ENCODE measurements at regions not wholly inside any gene's neighbourhood (a gene's known extent, or its start where the extent isn't known, plus 50 kb on each side); places are given as distances from the start of the nearest gene placed in this dataset.
"Not testable (repeated sequence)": the region's sequence is repeated elsewhere in the genome, so short reads cannot be mapped to it uniquely, and the experiment has no call there.

- DNase-seq (ENCODE audit: low spot score), result not testable (repeated sequence)
Observed at GRCh38 chr7:106713452-106713851, 52.5 kb upstream of the CCDC71L start.

DNA sequence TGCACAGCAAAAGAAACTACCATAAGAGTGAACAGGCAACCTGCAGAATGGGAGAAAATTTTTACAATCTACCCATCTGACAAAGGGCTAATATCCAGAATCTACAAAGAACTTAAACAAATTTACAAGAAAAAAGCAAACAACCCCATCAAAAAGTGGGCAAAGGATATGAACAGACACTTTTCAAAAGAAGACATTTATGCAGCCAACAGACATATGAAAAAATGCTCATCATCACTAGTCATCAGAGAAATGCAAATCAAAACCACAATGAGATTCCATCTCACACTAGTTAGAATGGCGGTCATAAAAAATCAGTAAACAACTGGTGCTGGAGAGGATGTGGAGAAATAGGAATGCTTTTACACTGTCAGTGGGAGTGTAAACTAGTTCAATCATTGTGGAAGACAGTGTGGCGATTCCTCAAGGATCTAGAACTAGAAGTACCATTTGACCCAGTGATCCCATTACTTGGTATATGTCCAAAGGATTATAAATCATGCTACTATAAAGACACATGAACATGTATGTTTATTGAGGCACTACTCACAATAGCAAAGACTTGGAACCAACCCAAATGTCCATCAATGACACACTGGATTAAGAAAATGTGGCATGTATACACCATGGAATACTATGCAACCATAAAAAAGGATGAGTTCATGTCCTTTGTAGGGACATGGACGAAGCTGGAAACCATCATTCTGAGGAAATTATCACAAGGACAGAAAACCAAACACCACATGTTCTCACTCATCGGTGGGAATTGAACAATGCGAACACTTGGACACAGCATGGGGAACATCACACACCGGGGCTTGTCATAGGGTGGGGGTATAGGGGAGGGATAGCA, 53.9 kb upstream of the CCDC71L start:
- DNase-seq (ENCODE audit: low spot score), result not testable (repeated sequence)

- no peak for DNase-seq (ENCODE audit: low spot score)
Observed at GRCh38 chr7:106715730-106716129, 54.8 kb upstream of the CCDC71L start.

DNA sequence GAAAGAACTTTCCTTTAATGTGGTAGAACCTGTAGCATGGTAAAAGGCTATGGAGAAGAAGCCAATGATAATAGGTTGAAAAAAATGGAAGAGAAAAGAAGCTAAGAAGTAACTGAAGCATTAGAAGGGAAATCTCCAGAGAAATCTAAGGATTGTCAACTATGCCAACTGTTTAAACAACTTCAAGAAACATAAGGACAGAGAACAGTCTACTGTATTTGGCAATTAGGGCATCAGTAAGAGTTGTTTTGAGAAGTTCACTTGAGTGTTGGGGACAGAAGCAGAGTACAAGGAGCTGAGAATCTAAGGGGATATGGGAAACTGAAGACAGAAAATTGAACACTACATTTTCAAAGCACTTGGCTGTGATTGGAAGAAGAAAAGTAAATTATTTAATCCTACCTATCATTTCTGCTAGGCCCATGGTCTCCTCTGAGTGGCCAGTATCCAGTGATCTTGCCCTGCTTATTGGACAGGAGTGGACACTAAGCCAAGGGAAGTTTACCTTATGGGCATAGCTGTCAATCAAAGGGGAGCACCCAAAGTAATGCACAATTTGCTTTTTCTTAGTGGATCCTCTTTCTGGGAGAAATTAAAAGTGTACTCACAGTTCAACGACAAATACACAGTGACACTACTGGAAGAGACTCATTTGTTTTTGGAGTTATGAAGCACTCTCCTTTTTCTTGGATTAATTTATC, 56.4 kb upstream of the CCDC71L start:
- peak; percentile 15 for DNase-seq (ENCODE audit: low spot score)

- DNase-seq (ENCODE audit: low spot score), result peak; percentile 94
Observed at GRCh38 chr7:106717955-106718871, 57.3 kb upstream of the CCDC71L start.

GRCh38 chr7:106720641-106721040, 59.7 kb upstream of the CCDC71L start:
- no peak for DNase-seq (ENCODE audit: low spot score)

GRCh38 chr7:106721816-106722785, 61.1 kb upstream of the CCDC71L start:
- DNase-seq (ENCODE audit: low spot score), result no peak

GRCh38 chr7:106723398-106723797, 62.4 kb upstream of the CCDC71L start:
- no peak for DNase-seq (ENCODE audit: low spot score)

GRCh38 chr7:106729720-106730385, 68.9 kb upstream of the CCDC71L start:
- DNase-seq (ENCODE audit: low spot score), result no peak

GRCh38 chr7:106731187-106731586, 70.2 kb upstream of the CCDC71L start:
- DNase-seq (ENCODE audit: low spot score), result no peak

GRCh38 chr7:106731646-106732444, 70.9 kb upstream of the CCDC71L start:
- DNase-seq (ENCODE audit: low spot score), result no peak

- DNase-seq (ENCODE audit: low spot score), result no peak
Observed at GRCh38 chr7:106735637-106736036, 74.7 kb upstream of the CCDC71L start.

DNA sequence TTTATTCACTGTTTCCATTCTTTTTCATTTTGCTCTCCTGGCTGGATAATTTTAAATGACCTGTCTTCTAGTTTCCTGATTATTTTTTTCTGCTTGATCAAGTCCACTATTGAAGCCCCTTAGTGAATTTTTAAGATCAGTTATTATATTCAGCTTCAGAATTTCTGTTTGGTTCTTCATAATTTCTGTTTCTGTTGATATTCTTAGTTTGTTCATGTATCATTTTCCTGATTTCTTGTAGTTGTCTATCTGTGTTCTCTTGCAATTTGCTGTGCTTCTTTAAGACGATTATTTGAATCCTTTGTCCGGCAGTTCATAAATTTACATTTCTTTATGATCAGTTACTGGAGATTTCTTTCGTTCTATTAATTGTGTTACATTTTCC, 75.2 kb upstream of the CCDC71L start:
- no peak for DNase-seq (ENCODE audit: low spot score)

DNA sequence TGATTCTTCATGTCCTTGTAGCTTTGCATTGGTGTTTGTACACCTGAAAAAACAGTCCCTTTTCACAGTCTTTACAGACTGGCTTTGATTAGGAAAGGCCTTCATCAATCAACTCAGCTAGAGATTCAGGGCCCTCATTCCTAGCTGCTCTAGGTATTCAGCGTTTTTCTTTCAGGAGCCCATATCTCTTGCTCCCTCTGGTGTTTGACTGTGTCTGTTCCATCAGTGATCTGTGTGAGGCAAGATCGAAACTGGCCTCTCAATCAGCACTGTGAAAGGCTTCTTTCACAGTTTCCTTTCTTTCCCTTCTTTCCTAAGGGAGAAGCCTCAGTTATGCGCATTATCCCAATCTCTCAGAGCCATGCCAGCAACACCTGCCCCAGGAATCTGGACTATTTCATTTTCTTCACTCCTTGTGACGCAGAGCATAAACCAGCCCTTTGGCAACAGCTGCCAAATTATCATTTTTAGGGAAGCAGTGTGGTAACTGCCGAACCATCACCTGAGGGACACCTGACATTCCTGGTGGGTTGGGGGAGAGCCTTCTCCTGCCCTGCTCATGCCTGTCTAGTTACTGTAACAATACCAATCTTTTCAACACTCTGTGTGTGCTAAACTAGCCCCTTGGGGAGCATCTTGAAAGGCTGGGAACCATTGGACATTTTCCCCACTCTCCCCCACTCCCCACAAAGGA, 75.7 kb upstream of the CCDC71L start:
- peak; percentile 75 for DNase-seq (ENCODE audit: low spot score)

DNA sequence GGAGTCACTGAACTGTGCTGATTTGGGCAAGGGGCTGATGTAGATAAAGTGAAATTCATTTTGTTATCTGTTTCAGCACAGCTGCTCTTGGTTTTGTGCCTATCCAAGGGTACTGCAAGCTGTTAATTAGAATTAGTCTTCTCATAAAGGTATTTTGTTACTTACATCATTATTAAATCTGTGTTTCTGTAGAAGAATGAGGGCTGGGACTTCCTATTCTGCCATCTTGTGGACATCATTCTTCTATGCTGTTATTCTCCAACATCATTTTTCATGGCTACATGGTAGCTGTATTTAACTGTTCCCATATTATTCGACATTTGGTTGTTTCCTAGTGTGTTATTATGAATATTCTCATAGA, 76.2 kb upstream of the CCDC71L start:
- peak; percentile 61 for DNase-seq (ENCODE audit: low spot score)

GRCh38 chr7:106740806-106741205, 79.8 kb upstream of the CCDC71L start:
- no peak for DNase-seq (ENCODE audit: low spot score)

GRCh38 chr7:106744563-106745091, 83.7 kb upstream of the CCDC71L start:
- DNase-seq (ENCODE audit: low spot score), result no peak

- not testable (repeated sequence) for DNase-seq (ENCODE audit: low spot score)
Observed at GRCh38 chr7:106747301-106747700, 86.3 kb upstream of the CCDC71L start.
